IPS-NIHi7 (cell line): ENCODE measurements at regions not wholly inside any gene's neighbourhood (a gene's known extent, or its start where the extent isn't known, plus 50 kb on each side); places are given as distances from the start of the nearest gene placed in this dataset.

ENCODE experiments used
- DNase-seq: peaks from one replicate; pipeline ENCODE4 v3.0.0; 2012; ENCODE audit warnings: mixed read lengths; ENCODE audit errors: extremely low spot score

DNA sequence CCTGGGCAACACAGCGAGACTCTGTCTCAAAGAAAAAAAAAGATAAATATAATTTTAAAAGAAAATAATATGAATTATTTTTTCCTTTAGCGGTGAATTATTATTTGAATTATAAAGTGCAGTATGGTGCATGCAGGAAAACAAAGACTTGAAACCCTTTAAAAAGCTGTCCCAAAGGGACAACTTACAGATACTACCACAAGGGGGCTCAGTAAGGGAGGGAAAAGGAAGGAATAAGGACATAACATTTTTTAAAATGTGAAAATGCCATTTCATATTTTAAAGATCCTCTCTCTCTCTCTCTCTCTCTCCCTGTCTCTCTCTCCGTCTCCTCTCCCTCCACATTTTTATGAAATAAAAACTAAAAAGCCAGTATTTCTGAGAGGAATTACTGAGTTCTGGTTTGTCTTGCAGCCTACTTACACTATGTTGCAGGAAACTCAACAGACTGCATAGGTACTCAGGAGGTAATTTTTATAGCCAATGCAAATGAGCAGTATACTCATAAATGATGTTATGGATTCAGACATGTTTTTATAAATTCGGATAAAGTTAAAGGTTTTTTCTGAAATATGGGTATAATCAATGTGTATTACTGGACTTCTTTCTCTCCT lies 455.0 kb upstream of the GJE1 start:
- peak; percentile 22 for DNase-seq

DNA sequence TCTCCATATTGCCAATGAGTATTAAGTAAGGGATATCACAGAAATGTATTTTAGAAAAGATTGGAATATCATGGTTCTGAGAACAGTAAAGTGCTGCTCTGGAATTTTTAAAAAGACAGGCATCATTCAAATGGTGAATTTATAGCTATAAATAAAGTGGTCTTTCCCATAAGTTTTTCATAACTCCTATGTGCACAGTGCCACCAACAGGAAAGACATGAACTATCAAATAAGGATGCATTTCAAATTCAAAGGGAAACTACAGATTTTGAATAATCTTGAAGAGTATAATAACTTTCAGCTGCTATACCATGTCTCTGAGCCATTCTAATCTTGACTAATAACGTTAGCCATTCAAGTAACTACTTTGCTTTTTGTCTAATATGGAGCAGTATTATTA lies 456.8 kb upstream of the GJE1 start:
- no peak for DNase-seq

DNA sequence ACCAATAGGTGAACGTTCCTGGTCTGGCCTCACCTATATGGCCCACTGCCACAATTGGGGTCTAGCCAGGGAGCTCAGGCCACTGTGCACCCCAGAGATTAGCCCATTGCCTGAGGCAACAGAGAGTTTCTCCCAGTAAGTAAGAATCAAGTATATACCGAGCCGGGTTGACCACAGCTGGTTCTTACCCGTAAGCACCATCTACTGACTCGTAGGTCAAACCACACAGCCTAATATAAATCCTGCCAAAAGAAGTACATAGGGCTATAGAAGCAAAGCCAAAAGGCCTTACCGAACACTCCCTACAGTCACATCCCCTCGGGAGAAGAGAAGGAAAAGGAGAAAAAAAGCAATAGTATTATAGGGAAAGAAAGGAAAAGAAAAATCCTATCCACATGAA lies 463.6 kb upstream of the GJE1 start:
- DNase-seq, result no peak

DNA sequence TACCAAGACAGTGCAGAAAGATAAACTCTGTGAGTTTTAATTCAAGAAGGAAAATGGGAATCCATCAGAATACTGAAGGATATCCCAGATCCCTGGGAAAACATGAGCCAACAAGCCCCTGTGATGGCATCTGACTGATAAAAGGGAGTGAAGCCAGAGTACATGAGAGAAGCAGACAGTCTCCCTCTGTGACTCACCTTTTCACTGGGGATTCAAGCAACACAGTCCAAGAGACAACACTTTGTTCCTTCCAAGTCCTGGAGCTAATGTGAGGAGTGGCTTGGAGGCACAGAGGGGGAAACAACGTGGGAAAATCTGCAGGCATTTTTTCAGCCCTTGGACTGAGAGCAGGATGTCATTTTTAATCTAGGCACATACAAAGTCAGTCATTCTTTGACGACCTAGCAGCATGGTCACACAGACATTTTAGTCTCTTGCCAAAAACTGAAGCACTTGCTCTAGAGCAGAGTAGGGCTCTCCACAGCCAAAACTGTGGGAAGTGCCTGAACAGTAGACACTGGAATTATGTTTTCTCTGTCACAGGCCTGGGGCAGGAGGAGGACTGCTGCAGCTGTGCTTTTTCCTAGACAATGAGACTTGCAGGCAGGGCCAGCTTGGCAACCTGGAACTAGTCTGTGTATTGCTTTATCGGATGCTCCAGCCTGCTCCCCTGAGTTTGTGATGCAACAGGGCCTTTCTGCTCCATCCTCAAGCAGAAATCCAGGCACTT lies 465.0 kb upstream of the GJE1 start:
- DNase-seq, result peak; percentile 15

DNA sequence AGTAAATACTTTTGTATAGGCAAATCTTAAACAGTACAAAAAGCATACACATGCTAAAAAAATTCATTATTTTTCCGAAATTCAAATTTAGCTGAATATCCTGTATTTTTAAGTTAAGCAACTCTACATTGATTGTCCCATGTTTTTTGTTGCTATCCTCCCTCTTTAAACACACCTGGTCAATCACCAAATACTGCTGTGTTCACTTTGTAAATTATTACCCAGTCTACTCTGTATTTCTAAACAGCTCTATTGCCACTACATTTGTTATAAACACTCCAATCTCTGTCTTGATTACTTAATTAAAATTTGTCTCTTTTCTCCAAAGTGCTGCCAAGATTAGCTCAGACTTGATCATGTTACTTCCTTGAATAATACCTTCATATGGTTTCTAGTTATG lies 466.5 kb upstream of the GJE1 start:
- DNase-seq, result no peak

DNA sequence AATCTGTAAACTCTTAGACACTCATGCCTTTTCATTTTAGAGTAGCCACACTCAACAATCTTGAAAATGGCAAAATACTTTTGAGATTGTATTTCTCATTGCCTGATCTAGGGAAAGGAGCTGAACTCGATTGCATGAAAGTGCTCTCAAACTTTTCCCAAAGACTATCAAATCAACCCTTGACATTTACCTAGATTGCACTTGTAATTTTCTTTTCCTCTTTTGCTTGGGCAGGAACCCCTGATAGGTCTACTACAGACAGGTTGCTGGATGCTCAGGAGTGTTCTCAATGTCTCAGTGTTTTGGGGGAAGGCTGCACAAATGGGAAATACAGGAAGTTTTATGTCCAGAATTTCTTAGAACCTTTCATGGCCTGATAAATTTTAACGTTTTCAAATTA lies 468.0 kb upstream of the GJE1 start:
- no peak for DNase-seq

DNA sequence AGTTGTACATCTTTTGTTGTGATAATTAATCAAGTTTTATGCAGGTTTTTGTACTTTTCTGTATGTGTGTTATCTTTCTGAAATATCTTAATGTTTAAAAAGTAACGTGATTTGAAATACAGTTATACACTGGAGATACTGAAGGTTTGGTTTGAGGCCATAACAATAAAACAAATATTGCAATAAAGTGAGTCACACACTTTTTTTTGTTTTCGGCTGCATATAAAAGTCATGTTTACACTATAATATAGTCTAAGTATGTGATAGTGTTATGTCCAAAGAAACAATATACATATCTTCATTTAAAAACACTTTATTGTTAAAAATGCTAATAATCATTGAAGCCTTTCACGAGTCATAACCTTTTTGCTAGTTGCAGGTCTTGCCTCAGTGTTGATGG lies 473.1 kb upstream of the GJE1 start:
- DNase-seq, result no peak

DNA sequence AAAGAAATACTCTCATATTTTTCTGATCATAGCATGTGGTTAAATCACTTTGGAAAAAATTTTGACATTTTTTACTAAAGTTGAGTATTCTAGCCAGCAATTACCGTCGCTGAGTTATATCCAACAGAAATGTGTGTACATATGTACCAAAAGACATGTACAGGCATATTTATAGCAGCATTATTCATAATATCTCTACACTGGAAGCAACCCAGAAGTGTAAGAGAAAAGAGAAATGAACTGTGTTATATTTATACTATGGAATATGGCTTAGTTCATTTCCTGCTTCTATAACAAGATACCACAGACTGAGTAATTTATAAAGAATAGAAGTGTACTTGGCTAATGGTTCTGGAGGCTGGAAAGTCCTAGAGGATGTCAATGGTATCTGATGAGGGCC lies 474.0 kb upstream of the GJE1 start:
- no peak for DNase-seq

DNA sequence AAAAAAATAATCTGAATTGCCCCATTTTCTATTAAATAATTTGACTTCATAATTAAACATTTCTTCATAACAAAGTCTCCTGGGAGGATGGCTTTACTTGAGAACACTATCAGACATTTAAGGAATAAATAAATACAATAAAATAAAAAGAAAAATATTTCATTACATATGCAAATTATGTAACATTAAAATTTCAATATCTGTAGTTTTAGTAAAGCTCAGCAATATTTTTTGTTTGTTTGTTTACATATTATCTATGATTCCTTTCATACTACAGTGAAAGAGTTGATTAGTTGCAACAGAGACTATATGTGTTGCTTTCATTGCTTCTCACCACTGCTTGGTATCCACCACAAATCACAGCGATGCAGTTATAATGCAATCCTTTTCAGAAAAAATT lies 474.9 kb upstream of the GJE1 start:
- no peak for DNase-seq

DNA sequence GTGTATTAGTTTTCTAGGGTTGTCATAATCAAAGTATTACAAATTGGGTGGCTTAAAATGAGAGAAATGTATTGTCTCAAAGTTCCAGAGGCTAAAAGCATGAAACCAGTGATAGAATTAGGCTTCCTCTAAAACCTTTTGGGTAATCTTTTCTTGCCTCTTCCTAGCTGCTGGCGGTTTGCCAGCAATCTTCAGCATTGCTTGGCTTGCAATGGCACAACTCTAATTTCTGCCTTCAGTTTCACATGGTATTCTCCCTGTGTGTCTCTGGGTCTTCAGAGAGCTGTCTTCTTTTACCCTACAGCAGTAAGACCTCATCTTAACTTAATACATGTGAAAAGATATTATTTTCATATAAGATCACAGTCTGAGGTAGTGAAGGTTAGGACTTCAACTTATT lies 479.1 kb upstream of the GJE1 start:
- DNase-seq, result no peak

DNA sequence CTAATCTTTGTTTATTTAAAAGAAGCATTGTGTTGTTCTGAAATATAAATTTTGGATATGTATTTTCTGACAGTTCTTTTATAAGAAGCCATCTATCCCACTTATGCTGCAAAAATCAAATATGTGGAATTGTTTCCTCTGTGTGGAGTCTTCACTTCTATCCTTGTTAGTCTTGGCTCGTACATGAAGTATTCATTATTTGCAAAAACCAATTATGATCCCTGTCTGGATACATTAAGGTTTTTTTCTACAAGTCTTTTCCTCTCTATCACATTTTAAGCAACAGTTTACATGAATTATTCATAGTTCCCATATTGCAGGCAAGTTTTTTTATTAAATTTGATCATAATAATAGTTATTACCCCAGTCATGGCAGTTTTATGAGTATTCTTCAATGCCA lies 490.8 kb upstream of the GJE1 start:
- no peak for DNase-seq

DNA sequence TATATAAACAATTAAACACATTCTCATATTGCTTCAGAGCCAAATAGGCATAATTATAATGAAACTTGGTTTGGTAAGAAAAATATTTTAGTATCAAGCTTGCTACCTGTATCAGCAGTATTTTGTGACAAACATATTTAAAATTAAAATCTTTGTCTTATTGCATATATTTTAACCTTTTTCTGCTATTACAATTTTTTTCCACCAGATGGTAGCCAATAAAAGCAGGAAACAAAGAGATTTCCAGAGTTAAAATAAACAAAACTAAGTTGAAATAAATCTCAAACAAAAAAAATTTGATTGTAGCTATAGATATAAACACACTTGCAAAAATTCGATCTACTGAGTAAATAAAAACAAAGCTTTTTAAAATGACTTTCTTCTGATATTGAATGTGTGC lies 491.3 kb upstream of the GJE1 start:
- DNase-seq, result no peak

DNA sequence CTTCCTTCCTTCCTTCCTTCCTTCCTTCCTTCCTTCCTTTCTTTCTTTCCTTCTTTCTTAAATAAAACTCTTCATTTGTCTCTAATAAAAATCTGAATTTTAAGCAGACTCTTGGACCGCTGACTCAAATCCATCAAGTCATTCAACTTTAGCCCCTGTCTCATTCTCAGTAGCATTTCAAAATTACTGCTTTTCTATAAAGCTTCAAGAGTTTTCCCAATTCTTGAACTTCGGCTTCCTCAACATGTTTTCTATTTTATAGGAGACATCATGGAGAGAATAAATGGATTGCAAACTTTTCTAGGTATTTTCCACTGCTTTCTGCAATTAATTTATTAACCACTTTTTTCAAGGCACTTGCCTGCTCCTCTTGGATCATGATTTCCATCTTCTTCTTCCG lies 497.1 kb upstream of the GJE1 start:
- no peak for DNase-seq

DNA sequence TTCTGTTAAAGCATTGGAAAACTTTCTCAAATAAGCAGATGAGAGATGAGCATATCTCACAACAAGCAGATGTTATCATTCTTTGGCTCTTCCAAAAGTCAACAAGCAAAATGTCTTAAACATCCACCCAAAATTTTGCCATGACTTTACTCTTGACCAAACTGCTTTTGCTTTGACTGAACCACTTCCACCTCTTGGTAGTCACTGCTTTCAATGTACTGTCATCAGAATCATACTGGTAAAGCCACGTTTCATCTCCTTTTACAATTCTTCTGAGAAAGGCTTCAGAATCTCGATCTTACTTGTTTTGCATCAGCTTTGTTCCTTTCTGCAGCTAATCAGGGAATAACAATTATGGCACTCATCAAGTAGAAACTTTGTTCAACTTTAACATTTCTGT lies 498.5 kb upstream of the GJE1 start:
- no peak for DNase-seq

DNA sequence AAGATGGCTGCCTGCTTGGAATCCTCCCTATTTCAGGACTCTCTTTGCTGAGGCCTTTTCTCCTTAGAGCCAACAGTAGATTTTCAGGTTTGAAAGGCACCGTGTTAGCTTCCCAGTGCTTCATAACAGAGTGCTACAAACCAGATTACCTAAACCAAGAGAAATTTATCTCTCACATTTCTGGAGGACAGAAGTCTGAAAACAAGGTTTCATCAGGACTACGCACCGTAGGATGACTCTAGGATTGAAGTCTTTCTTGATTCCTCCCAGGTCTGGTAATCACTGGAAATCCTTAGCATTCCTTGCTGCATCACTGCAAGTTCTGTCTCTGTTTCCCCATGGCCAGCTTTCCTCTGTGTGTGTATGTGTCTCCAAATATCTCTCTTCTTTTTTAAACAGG lies 508.4 kb upstream of the GJE1 start:
- no peak for DNase-seq

DNA sequence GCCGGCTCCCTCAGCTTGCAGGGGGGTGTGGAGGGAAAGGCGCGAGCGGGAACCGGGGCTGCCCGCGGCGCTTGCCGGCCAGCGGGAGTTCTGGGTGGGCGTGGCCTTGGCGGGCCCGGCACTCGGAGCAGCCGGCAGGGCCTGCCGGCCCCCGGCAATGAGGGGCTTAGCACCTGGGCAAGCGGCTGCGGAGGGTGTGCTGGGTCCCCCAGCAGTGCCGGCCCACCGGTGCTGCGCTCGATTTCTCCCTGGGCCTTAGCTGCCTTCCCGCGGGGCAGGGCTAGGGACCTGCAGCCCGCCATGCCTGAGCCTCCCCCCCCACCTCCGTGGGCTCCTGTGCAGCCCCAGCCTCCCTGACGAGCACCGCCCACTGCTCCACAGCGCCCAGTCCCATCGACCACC lies 514.5 kb upstream of the GJE1 start:
- DNase-seq, result no peak

DNA sequence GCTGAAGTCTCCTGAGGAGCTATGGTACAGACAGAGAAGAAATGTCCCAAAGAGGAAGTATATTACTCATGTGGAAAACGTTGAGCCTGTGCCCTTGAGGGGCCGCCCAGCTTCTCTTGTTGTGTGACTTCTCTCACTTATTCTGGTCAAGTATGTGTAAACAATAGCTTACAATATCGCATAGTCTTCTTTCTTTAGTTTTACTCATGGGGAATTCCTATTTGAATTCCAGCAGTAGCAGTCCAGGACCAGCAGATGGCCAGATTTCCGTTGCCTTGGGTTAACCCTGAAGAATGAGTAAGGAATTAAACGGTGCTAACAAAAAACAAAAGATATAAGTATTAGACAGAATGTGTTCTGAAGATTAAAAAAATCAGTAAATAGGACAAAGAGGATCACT lies 522.0 kb upstream of the GJE1 start:
- peak; percentile 25 for DNase-seq

DNA sequence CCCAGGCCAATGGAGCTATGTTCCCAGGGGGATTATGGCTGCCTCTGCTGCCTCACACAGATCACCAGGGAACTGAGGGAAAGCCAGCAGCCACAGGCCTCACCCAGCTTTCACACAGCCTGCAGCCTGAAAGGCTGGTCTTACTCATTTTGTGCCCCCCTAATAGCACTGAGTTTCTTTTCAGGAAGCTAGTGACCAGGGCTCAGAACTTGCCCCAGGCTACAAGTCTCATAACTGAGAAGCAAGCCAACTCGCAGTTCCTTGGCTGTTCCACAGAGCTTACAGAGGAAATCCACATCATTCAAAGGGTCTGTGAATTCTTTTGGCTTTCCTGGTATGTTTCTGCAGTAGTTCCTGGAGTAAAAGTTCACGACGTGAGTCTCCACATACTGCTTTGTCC lies 524.8 kb upstream of the GJE1 start:
- DNase-seq, result no peak

DNA sequence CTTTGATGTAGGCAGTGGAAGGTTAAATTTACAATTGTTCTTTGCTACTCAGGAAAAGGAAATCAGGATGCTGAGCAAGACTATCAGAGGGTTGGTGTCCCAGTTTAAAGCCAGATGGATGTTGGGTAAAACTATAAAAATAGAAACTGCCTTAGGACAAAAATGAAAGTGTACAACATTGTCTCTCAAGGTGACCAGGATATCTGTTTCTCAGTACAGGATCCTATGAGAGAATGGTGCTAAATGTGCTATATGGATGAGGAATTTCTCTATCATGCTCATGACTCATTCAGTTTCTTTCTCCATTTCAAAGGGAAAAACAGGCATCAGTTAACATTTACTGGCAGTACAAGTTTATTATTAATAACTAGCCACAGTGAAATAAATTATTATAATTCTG lies 534.2 kb upstream of the GJE1 start:
- DNase-seq, result no peak

DNA sequence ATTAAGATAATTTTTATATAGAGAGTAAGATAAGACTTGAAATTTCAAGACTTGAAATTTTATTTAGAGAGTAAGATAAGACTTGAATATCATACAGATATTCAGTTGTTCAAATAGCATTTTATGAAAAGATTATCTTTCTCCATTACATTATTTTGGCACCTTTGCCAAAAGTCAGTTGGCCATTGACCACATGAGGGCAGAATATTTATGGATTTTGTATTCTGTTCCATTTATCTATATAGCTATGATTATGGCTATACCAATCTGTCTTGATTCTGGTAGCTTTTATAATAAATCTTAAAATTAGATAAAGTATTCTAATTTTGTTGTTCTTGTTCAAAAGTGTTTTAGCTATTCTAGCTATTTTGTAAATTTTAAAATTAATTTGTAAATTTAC lies 537.9 kb upstream of the GJE1 start:
- DNase-seq, result no peak

DNA sequence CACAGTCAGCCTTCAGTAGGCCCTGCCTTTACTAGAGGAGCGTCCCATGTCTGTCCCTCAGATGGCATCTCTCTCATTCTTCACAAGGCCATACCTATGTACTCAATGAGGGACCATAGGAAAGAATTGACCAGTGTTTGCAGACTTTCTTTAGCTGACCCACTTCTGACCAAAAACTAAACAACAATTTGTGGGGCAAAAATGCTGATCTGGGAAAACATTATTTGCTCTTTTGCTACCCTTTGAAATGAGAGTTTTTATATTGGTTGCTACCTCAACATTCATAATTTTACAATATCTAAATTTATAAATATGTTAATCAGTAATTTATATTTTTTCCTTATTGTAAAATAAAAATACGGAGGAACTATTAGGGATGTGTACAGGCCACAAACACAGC lies 539.4 kb upstream of the GJE1 start:
- DNase-seq, result no peak

DNA sequence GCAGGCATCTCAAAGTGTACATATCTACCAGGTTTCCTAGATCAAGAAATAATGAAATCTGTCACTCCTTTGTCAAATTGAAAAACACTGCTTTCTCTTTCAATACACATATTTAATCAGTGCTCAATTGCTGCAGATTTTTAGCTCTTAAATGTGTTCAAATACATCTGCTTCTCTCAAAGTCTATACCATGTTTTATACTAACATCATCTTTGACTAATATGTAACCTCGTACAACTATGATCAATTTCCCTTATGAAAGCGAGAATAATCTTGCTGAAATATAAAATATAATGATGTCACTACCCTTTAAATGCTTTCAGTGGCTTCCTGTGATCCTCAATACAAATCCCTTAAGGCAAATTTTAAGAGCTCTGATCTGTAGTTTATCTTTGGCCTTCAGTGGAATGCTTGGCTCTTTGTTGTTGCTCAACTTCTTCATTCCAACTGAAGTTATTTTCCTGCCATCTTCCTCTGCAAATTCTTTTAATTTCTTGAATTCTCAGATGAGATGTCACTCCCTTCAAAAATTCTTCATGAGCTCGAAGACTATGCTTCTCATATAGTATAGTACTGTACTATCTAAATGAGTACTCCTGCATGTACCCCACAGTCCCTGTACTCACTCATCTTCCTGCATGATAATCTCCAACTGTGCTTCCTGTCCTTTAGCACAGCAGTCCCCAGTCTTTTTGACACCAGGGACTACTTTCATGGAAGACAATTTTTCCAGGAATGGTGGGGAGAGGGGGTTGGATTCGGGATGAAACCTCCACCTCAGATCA lies 545.1 kb upstream of the GJE1 start:
- no peak for DNase-seq

DNA sequence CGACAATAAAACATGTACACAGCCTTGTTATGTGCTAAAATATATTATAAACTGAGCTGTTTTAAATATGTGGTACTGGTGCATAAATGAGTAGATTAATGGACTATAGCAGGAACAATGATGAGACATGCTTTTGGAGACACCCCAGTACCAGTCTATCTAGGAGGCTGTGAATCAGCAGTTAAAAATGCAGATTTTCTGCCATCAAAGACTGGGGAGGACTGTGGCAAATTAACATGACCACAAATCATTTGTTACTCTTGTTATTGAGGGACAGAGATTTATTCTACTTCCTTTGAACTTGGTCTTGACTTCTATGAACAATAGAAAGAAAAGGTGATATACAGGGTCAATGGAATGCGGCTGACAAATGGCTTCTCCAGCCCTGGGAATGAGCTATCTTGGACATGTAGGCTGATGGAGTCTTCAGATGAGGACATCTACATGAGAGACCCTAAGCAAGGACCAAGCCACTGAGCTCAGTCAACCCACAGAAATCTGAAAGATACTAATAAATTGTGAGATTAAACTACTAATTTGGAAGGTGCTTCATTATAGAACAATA lies 551.7 kb upstream of the GJE1 start:
- no peak for DNase-seq
